ENCODE measurements at regions not wholly inside any gene's neighbourhood (a gene's known extent, or its start where the extent isn't known, plus 50 kb on each side); places are given as distances from the start of the nearest gene placed in this dataset.

GRCh38 chr12:84585776-84586395 lies 326.7 kb downstream of the SLC6A15 start:
- TF ChIP-seq CTCF (IDR thresholded peaks at IDR 0.05; ENCODE audit: control extremely low read depth in 1 of 3, insufficient read depth in 1 of 3, low read depth in 1 of 3, low read length in 3 of 3) (no peak), MAFK (IDR thresholded peaks at IDR 0.05; ENCODE audit: low read depth, low read length) (no peak), SP1 (IDR thresholded peaks at IDR 0.05; ENCODE audit: low read depth, low read length) (no peak), EGR1 (IDR thresholded peaks at IDR 0.05; ENCODE audit: borderline replicate concordance, low read depth, low read length) (no peak), POLR2A (IDR thresholded peaks at IDR 0.05; ENCODE audit: control extremely low read depth in 1 of 2, low read depth in 2 of 2, low read length in 2 of 2) (no peak)

Data from H1 (cell line).